ENCODE measurements at regions not wholly inside any gene's neighbourhood (a gene's known extent, or its start where the extent isn't known, plus 50 kb on each side); places are given as distances from the start of the nearest gene placed in this dataset.

GRCh38 chr15:47587940-47588802 lies 129.1 kb upstream of the SEMA6D start:
- POLR2A ChIA-PET (ENCODE audit: unreplicated experiment): interaction anchor here (0.7 kb wide), 1 partner anchor 388 kb away, joined by 7 read pairs; no protein-coding TSS in a partner anchor

DNA sequence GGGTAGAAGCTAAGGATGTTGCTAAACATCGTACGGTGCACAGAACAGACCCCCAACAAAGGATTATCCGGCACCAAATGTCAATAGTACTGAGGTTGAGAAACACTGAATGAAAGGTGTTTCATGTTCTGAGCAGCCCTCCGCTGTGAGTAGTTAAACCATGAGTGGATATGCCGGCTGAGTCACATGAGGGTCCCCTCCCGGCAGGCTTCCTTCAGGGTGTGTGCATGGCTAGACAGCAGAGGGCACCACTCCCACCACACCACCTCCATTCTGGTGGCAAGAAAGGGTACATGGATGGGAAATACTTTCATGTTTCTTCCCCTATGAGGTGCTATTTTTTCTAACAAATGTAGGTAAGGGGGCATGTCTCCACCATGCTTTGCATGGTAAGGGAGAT lies 128.3 kb upstream of the SEMA6D start:
- Histone ChIP-seq H3K36me3 (ENCODE audit: low read depth, low read length) (no peaks in the 10 kb centered on the region), H4K20me1 (ENCODE audit: low read length) (no peaks in the 10 kb centered on the region), H3K27me3 (ENCODE audit: low read length) (no peaks in the 10 kb centered on the region), H3K4me2 (ENCODE audit: low read length) (no peak overlapping the region), H3K4me1 (ENCODE audit: insufficient read depth, low read length) (no peaks in the 10 kb centered on the region), H3K9me2 (replicated peaks; ENCODE audit: low read length) (no peaks in the 10 kb centered on the region), H3F3A (ENCODE audit: low read length, unreplicated experiment) (no peaks in the 10 kb centered on the region), H3K4me3 (ENCODE audit: low read length) (no peak overlapping the region), H2AFZ (ENCODE audit: low read length) (no peak overlapping the region), H3K27ac (ENCODE audit: low read length) (no peak overlapping the region), H3K79me2 (ENCODE audit: low read length) (no peaks in the 10 kb centered on the region), H3K9ac (ENCODE audit: low read length) (no peak overlapping the region), H3K9me3 (ENCODE audit: low read length) (no peaks in the 10 kb centered on the region)
- no TSS peak for BruUV-seq (replicated peaks)
- CTCF ChIA-PET: no interaction called here
- no peak for DNase-seq
- TF ChIP-seq EZH2 (IDR thresholded peaks at IDR 0.05; ENCODE audit: low read length, unreplicated experiment) (no peak), CTCF (conservative IDR thresholded peaks at IDR 0.05; ENCODE audit: low read depth, low read length) (peak; percentile 24; the same call in 1 of the 2 replicates), EZH2phosphoT487 (IDR thresholded peaks at IDR 0.05; ENCODE audit: borderline replicate concordance, low read length) (no peak)
- no peak for ATAC-seq
- intact Hi-C loops (cut with micrococcal nuclease): no loop called here
- POLR2A ChIA-PET (ENCODE audit: unreplicated experiment): no interaction called here

More at GRCh38 chr15:47587940-47588802, 129.1 kb upstream of the SEMA6D start:
- Histone ChIP-seq H3K9ac (ENCODE audit: low read length) (no peak overlapping the region), H3K36me3 (ENCODE audit: low read depth, low read length) (no peaks in the 10 kb centered on the region), H3K4me2 (ENCODE audit: low read length) (no peak overlapping the region), H4K20me1 (ENCODE audit: low read length) (no peaks in the 10 kb centered on the region), H3K27me3 (ENCODE audit: low read length) (no peaks in the 10 kb centered on the region), H2AFZ (ENCODE audit: low read length) (no peak overlapping the region), H3F3A (ENCODE audit: low read length, unreplicated experiment) (no peaks in the 10 kb centered on the region), H3K27ac (ENCODE audit: low read length) (no peak overlapping the region), H3K9me2 (replicated peaks; ENCODE audit: low read length) (no peaks in the 10 kb centered on the region), H3K79me2 (ENCODE audit: low read length) (no peaks in the 10 kb centered on the region), H3K4me1 (ENCODE audit: insufficient read depth, low read length) (no peaks in the 10 kb centered on the region), H3K9me3 (ENCODE audit: low read length) (no peaks in the 10 kb centered on the region), H3K4me3 (ENCODE audit: low read length) (no peak overlapping the region)
- BruUV-seq (replicated peaks): no TSS peak
- CTCF ChIA-PET: no interaction called here
- intact Hi-C loops (cut with micrococcal nuclease): no loop called here
- no peak for ATAC-seq
- TF ChIP-seq EZH2 (IDR thresholded peaks at IDR 0.05; ENCODE audit: low read length, unreplicated experiment) (no peak), EZH2phosphoT487 (IDR thresholded peaks at IDR 0.05; ENCODE audit: borderline replicate concordance, low read length) (no peak), CTCF (conservative IDR thresholded peaks at IDR 0.05; ENCODE audit: low read depth, low read length) (no peak)
- DNase-seq: no peak

- Histone ChIP-seq H3K4me3 (ENCODE audit: low read length) (no peak overlapping the region), H3K9ac (ENCODE audit: low read length) (no peak overlapping the region), H3K36me3 (ENCODE audit: low read depth, low read length) (no peaks in the 10 kb centered on the region), H3K9me3 (ENCODE audit: low read length) (no peaks in the 10 kb centered on the region), H3K27me3 (ENCODE audit: low read length) (no peaks in the 10 kb centered on the region), H3K9me2 (replicated peaks; ENCODE audit: low read length) (no peaks in the 10 kb centered on the region), H4K20me1 (ENCODE audit: low read length) (no peaks in the 10 kb centered on the region), H2AFZ (ENCODE audit: low read length) (no peak overlapping the region), H3F3A (ENCODE audit: low read length, unreplicated experiment) (no peaks in the 10 kb centered on the region), H3K4me1 (ENCODE audit: insufficient read depth, low read length) (peaks cover 3% of the 10 kb centered on the region; the same call in 1 of the 2 replicates), H3K79me2 (ENCODE audit: low read length) (no peaks in the 10 kb centered on the region), H3K27ac (ENCODE audit: low read length) (no peak overlapping the region), H3K4me2 (ENCODE audit: low read length) (no peak overlapping the region)
- ChIA-PET POLR2A (ENCODE audit: unreplicated experiment) (no interaction called here), CTCF (no interaction called here)
- BruUV-seq (replicated peaks): no TSS peak
- DNase-seq: no peak
- TF ChIP-seq EZH2phosphoT487 (IDR thresholded peaks at IDR 0.05; ENCODE audit: borderline replicate concordance, low read length) (no peak), EZH2 (IDR thresholded peaks at IDR 0.05; ENCODE audit: low read length, unreplicated experiment) (no peak), CTCF (conservative IDR thresholded peaks at IDR 0.05; ENCODE audit: low read depth, low read length) (no peak)
- intact Hi-C loops (cut with micrococcal nuclease): no loop called here
- ATAC-seq: no peak
Measured at GRCh38 chr15:47598996-47599395, 118.3 kb upstream of the SEMA6D start.

All from PC-3 (cell line).